HG03520 (cell line): ENCODE measurements at regions not wholly inside any gene's neighbourhood (a gene's known extent, or its start where the extent isn't known, plus 50 kb on each side); places are given as distances from the start of the nearest gene placed in this dataset.

Source experiments
- ATAC-seq: cut with Tn5 transposase; IDR thresholded peaks from one replicate; pipeline ENCODE4 v1.9.1; 2021; ENCODE audit warnings: mild to moderate bottlenecking, moderate library complexity; ENCODE audit not compliant: unreplicated experiment

DNA sequence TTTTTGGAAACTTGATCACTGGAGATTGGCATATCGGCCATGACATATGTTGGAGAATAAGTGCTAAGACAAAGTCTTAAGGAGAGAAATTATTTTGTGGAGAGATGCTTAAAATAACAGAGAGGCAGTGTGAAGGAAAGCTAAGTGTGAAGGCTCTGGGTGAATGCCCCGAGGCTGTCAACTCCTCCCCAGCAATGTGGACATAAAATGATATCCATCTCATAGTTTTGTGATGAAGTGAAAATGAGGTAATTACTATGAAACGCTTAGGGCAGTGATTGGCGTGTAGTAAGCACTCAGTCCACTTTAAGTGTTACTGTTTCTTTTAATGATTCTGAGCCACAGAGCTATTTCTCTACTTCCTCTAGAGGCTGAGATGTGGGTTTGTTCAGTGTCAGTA is 195.8 kb upstream of the KLF12 start:
- ATAC-seq = no peak

- no peak for ATAC-seq
Measured at GRCh38 chr13:74325106-74325505, 190.9 kb upstream of the KLF12 start.

GRCh38 chr13:74324338-74324737 is 190.1 kb upstream of the KLF12 start:
- no peak for ATAC-seq

DNA sequence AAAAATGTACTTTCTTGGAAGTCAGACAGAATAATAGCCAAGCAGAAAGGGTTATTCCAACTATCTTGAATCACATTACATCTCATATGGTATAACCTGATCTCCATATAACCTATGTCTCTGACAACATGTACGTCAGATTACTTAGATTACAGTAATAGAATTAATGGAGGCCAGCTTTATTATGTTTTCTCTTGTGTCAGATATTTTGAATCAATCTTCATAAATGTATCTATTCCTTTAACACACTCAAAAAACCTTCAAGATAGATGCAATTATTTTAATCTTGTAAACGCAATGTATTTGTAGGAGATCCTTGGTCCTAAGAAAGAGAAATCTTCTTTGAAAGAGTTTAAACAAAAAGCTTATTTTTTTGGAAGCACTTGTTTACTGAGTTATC is 188.4 kb upstream of the KLF12 start:
- ATAC-seq = no peak

GRCh38 chr13:74320282-74320681 is 186.1 kb upstream of the KLF12 start:
- no peak for ATAC-seq

GRCh38 chr13:74316547-74316946 is 182.3 kb upstream of the KLF12 start:
- no peak for ATAC-seq

GRCh38 chr13:74306496-74306895 is 172.3 kb upstream of the KLF12 start:
- no peak for ATAC-seq

GRCh38 chr13:74305876-74306275 is 171.7 kb upstream of the KLF12 start:
- ATAC-seq = no peak

GRCh38 chr13:74301258-74301935 is 167.2 kb upstream of the KLF12 start:
- no peak for ATAC-seq

DNA sequence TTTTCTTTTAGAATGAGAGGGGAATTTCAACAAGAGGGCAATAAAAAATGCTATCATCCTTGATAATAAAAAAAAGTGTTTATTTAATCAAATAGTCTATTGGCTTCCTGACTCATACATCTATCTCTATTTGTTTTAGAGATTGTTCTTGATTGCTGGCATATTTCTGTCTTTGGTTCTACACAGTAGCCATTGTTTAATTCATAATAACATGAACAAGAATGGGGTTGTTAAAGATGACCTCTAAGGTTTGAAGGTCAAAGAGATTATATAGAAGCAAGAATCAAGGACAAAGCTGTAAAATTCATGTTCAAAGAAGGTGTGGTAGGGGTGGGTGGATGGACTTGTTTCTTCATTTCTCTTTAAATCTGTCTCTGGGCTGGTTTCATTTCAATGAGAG is 166.0 kb upstream of the KLF12 start:
- ATAC-seq = no peak

GRCh38 chr13:74299721-74300120 is 165.5 kb upstream of the KLF12 start:
- ATAC-seq = no peak

GRCh38 chr13:74298923-74299322 is 164.7 kb upstream of the KLF12 start:
- no peak for ATAC-seq

DNA sequence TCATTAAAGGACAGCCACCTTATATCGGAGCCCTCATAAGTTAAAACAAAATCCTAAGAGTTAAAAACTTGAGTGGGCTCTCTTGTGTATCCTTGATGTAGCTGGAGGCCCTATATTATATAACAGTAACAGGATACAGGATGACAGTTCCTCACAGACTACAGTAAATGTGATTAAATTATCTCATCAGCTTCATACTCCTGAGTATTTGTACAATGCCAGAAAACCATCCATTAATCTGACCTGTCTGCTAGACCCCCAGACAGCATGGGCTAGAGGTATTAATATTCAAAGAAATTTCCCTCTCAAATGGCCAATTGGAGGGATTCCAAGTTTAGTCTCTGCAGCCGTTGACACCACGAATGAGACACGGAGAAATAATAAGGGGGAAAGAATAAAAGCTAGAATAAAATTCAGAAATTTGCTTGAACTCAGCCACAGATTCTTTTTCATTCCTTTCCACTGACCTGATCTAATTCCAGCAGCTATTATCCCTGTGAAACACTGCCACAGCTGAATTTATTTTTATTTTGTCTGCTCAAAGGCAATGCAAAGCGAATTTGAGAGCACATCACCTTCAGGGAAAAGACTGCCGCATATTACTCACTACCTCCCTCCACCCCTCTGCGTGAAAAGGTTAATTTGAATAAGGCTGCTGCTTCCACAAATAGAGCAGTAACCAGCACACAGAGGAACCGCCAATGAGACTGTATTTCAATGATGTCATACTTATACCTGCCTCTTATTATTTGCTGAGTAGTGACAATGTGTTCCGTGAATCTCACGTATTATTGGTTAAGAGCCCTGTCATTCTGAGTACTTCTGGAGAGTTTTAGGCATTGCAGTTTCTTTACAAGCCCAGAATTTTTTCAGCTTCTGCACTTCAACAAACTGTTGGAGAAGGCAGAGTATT is 155.9 kb upstream of the KLF12 start:
- peak; percentile 84 for ATAC-seq

- no peak for ATAC-seq
Measured at GRCh38 chr13:74289107-74289506, 154.9 kb upstream of the KLF12 start.

DNA sequence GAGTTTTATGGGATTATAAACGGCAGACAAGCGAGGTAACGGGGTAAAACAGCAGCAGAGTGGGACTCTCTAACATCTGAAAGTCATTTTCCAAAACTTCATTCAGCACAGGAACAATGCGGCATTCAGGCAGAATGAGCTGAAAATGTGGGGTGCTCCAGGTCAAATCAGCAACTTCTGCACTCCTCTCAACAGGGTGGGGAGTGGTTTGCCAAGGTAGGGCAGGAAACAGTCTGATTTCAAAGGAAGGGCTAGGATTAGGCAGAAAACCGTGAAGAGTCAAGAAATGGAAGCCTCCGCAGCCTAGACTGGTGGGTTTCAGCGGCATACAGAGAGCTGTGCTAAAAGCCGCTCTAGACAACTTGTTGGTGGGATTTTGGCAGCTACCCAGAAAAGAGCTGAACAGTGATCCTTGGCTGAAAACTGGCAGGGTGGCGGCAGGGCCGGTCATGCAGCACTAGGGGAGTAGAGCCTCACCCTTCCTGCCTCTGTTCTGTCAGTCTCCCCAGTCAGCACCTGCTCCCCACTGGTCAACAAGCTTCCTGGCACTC is 154.2 kb upstream of the KLF12 start:
- ATAC-seq = no peak

DNA sequence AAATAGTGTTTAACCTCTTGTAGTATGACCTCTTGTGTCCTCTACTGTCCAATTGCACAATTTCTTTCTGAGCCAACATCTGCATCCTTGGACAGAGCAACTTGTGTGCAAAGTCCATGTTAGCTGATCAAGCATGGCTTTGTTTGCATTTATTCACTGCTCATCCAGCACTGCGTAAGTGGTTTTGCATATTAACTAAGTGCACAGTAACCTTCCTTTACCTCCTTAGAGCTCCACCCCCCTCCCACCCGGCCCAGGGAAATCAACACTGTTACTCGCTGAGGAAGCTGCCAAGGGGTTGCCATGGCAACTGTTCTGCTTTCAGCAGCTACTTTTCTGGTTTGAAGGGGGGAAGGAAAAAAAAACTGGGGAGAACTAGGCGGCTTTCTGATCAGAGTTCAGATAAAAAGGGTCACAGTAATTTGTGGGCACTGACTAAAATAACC is 153.5 kb upstream of the KLF12 start:
- ATAC-seq = peak; percentile 42

GRCh38 chr13:74280795-74281490 is 146.7 kb upstream of the KLF12 start:
- ATAC-seq = no peak

DNA sequence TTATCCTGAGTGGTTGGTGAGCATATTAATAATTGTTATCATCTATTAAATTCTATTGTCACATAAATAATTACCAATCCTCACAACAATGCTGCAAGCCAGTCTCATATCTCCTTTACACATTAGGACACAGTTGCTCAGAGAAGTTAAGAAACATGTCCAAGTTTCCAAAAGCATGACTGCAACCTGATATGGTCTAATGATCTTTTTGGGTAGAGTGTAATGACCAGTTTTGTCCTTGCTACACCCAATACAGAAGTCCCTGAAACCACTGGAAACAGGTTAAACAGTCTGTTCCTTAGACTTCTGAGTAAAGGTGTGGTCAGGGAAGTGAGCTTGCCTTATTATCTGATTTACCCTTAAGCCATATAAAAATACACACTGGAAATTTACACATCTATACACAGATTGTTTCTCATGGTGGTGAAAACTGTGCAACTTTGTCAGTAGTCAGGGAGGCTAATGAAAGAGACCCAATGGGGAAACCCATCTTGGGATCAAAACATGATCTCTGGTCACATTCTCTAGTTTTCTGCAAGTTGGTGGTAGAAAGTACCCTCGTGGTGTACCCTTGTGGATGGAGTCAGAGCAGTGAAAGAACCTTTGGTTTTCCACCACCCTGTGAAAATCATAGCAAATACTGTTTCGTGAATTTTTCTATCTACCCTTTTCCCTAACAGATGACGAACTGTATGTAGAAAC is 146.0 kb upstream of the KLF12 start:
- ATAC-seq = no peak

DNA sequence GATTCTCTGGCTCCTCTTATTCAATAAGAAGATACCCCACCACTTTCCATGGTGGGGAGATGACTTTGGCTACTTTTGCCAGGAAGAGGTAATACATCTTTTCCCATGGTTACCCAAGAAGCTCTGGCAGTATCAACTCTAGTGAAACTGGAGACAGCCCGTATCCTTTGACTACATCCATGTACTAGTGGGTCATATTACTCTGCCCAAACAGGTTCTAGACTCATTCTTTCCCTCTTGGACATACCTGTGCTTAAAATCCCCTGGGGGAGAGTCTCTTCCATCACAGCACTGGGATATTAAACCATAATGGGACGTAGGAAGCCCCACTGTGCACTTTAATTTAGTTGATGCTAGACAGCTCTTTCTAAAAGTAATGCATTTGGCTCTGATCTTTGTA is 144.7 kb upstream of the KLF12 start:
- ATAC-seq = no peak

DNA sequence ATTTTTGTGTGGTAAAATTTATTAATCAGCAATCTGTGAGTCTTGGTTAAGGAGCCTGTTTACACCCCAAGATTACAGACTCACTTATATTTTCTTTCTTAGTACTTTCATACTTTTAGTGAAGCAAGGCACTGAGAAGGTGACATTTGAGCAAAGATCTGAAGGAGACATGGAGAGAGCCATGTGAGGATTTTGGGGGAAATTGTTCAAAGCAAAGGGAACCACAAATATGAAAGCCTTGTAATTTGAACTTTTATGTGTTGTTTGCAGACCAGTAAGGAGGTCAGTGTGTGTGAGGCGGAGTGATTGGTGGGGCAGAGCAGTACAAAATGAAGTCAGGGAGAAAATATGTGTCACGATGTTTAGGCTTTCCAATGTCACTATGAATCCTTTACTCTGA is 140.7 kb upstream of the KLF12 start:
- no peak for ATAC-seq

GRCh38 chr13:74273581-74273980 is 139.4 kb upstream of the KLF12 start:
- no peak for ATAC-seq
